ENCODE measurements at regions not wholly inside any gene's neighbourhood (a gene's known extent, or its start where the extent isn't known, plus 50 kb on each side); places are given as distances from the start of the nearest gene placed in this dataset.

GRCh38 chr12:43009846-43010240, 420.3 kb upstream of the PRICKLE1 start:
- no peak for DNase-seq

- DNase-seq = no peak
These were observed 419.7 kb upstream of the PRICKLE1 start for GRCh38 chr12:43008953-43009845.

- peak in 1 of 3 experiments; percentile 12 for DNase-seq
These were observed 415.4 kb upstream of the PRICKLE1 start for GRCh38 chr12:43004908-43005307.

DNA sequence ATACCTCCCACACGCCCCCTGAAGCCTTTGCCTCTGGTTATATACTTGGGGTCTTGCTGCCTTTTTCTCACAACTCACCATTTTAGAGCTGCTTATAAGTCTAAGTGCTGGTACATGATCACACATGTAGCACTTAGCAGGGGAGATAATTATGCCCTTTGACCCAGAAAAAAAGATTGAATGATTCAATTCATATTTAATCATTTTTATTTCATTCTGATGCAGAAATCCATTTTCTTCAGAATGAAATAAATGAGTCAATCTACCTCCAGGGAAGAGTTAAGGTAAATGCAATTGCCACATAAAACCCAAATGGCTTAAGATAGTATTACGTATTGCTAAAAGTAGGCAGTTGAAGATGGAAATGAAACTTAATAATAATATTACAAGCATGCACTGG, 414.6 kb upstream of the PRICKLE1 start:
- DNase-seq = no peak

GRCh38 chr12:42996869-42997431, 407.4 kb upstream of the PRICKLE1 start:
- DNase-seq = no peak

GRCh38 chr12:42992826-42993225, 403.3 kb upstream of the PRICKLE1 start:
- DNase-seq = no peak

- DNase-seq = no peak
These were observed 400.8 kb upstream of the PRICKLE1 start for GRCh38 chr12:42990387-42990786.

GRCh38 chr12:42987216-42987650, 397.7 kb upstream of the PRICKLE1 start:
- peak; percentile 26 to 89 (median 76) for DNase-seq

GRCh38 chr12:42985506-42985905, 396.0 kb upstream of the PRICKLE1 start:
- DNase-seq = peak in 1 of 3 experiments; percentile 36

DNA sequence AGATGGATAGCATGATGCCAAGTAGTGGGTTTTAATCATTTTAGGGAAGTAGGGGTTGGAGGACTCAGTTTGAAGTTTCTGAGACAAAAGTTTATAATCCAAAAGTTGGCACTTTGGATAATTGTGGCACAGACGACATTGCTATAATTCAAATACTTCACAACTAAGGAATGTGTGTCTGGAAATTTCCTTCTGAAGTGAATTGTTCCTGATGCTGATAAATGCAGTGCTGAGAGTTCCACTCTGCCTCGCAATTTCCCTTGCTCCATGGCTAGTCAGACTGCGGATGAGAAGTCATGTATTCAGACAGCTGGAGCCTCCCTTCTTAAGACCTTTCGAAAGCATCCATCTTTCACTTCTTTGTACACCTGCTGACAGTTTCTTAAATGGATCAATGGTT, 393.3 kb upstream of the PRICKLE1 start:
- no peak for DNase-seq

- peak in 1 of 3 experiments; percentile 12 for DNase-seq
These were observed 391.8 kb upstream of the PRICKLE1 start for GRCh38 chr12:42981379-42981778.

DNA sequence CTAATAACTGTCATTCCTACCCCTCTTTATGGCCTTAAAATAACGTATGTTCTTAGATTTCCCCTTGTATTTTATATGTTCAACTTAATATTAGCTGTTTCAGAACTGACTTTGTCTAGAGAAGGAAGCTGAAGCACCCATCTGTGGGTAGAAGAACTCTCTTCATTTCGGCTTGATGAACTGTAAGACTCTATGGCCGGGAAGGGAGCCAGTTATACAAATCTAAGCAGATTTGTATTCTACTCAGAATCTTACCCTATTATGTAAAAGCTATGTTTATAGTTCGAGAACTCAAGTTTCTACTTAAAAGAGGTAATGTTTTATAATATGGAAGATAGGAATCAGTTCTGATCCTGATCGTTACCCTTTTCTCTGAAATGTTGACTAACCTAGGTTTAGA, 390.9 kb upstream of the PRICKLE1 start:
- DNase-seq = no peak

DNA sequence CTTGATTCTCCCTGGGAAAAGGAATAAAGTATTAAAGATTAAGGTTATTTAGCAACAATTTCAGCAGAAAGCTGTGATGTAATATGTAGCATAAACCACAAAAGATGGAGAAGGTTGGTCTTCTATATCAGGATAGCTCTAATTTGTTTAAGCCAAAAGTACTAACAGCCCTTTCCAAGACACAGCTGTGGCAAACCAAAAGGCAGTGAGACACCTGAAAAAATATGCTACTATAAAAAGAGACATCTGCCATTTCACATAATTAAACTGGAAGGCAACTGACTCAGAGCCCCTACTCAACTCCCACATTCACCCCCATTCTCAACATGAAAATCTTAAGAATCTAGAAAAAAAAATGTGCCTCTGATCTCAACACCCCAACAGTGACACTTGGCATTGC, 390.2 kb upstream of the PRICKLE1 start:
- DNase-seq = no peak

DNA sequence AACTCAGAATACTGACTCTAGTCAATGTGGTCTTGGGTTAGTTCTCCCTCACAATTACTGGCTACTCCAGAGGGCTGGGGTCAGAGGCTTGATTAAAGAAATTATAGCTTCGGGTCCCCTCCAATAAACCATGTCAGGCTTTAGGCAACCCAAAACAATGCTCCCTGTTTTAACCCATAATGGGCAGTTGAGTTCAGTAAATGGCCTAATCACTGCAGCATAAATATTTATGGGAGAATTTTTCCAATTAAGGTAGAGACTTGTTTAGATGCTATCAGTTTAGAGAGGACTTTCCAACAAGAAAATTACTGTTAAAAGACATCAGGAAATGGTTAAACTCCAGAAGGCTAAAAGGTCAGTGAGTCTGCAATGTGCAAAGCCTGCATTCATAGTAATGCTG, 389.2 kb upstream of the PRICKLE1 start:
- no peak for DNase-seq

GRCh38 chr12:42977451-42978230, 388.1 kb upstream of the PRICKLE1 start:
- no peak for DNase-seq

DNA sequence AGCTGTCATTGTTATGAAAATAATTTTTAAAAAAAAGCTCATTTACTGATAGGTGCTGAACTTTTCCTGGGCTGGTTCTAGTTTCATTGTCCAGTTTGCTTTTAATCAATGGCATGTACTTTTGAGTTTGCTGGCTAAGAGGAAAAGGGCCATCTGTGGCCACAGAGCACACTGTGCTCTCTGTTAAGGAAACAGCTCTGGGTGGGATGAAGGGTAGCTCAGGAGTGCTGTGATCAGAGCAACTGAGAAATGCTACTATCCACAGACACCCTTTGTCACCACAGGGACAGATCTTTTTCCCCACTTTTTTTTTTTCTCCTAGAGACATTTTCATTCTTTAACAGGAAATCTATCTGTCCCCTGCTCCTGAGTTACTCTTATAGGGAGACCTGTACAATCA, 387.1 kb upstream of the PRICKLE1 start:
- no peak for DNase-seq

DNA sequence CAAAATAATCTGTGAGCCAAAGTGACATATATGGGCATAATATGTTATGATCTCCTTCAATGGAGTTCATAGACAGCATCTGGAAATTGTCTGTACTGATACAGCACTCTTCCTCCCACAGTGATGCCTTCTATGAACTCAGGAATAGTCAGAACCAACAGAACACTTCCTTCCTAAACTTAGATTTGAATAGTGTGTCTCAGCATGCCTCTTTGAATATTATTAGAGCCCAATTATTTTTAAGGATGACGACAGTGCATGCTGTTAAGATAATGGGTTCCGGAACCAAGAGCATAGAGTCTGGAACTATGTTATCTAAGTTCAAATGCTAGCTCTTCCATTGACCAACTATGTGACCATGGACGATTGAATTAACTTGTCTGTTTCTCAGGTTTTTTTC, 386.6 kb upstream of the PRICKLE1 start:
- DNase-seq = no peak

- DNase-seq = no peak
These were observed 379.8 kb upstream of the PRICKLE1 start for GRCh38 chr12:42969355-42969754.

DNA sequence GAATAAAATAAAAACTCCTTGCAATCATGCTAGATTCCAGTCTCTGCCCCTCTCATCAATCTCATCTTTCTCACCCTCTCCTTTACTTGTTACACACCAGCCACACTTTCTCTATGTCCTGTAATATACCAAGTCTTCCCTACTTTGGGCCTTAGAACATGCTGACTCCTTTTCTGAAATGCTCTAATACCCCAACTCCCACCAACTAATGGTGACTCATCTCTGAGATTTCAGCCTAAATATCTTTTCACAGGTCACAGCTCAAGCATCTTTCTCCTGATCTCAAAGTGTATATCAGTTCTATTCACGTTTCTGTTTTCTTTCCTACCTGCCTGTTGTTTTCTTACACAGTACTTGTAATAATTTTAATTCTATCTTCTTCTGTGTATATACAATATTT, 378.9 kb upstream of the PRICKLE1 start:
- no peak for DNase-seq

GRCh38 chr12:42967850-42968249, 378.3 kb upstream of the PRICKLE1 start:
- no peak for DNase-seq

GRCh38 chr12:42963988-42964387, 374.4 kb upstream of the PRICKLE1 start:
- no peak for DNase-seq

DNA sequence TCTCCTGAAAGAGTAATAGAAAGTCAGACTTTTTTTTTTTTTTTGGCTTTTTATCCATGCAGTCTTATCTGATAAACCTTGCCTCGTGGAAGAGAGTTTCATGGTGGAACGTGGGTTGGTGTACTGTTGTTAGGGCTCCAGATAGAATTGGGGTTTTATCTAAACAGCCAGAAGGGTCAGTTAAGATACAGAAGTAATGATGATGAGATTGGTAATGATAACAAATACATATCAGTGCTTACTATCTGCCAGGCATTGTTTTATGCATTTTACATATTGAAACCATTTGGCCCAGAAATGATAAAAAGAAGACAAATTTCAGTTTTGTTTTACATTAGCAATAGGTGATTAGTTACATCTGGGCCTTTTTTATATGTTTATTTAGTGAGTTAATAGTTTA, 372.8 kb upstream of the PRICKLE1 start:
- no peak for DNase-seq

DNA sequence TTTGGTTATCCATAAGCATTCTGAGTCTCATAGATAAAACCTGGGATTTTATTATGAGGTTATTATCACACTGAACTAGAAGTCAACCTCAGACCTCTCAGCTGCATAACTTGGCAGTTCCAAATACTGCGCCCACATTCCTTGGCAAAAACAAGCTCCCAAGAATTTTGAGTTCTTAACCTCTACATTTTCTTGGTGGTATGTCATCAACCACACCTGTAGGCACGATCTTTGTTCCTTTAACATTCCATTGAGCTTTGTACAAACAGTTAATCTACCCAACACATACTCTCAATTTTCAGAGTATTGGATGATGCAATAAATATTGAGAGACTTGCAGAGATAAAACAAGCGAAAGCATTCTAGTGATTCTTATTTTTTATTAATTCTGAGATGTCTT, 371.8 kb upstream of the PRICKLE1 start:
- DNase-seq = no peak

- no peak for DNase-seq
These were observed 370.6 kb upstream of the PRICKLE1 start for GRCh38 chr12:42960087-42960527.
